ENCODE measurements at regions not wholly inside any gene's neighbourhood (a gene's known extent, or its start where the extent isn't known, plus 50 kb on each side); places are given as distances from the start of the nearest gene placed in this dataset.

DNA sequence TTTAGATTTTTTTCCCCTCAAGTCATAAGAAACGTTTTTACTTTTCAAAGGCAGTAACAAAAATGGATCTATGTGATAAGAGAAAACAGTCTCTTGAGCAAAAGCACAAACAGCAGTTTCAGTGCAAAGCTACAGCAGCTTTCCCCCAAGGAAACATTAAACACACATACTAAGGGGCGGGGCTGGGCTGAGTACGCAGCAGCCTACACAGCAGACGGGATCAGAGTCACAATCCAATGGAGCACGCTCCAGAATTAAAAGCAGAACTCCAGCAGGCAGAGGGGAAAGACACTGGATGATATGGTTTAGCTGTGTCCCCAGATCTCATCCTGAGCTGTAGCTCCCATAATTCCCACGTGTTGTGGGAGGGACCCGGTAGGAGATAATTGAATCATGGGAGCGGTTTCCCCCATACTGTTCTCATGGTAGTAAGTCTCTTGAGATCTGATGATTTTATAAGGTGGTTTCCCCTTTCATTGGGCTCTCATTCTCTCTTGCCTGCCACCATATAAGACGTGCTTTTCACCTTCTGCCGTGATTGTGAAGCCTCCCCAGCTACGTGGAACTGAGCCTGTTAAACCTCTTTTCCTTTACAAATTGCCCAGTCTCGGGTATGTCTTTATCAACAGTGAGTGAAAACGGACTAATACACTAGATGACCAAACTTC is 116.2 kb upstream of the SLCO3A1 start:
- DNase-seq (ENCODE audit: low read depth in 1 of 2, low spot score in 1 of 2), result peak in 1 of 2 experiments; percentile 4
- TF ChIP-seq JUND (IDR thresholded peaks at IDR 0.05; ENCODE audit: low read depth), result no peak
- in situ Hi-C loops (cut with HindIII; ENCODE audit: low pct_unique_long_range_greater_than_20kb, low sequenced_read_pairs), result no loop called here

DNA sequence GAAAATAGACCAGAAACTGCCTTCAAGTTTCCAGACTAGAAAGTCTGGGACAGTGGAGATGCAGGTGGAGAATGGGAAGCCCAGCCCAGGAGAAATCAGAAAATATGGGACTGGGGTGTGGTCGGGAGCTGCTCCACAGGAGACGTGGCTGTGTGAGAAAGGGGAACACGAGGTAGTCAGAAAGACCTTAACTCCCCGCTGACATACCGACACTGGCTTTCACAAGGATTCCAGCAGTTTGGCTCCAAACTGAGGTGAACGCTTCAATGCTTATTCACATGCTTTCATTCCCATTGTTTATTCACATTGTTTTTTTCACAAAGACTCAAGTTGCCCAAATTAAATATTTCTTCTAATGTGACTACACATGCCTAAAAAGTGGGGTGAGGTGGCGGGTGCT is 111.5 kb upstream of the SLCO3A1 start:
- no peak for TF ChIP-seq JUND (IDR thresholded peaks at IDR 0.05; ENCODE audit: low read depth)
- in situ Hi-C loops (cut with HindIII; ENCODE audit: low pct_unique_long_range_greater_than_20kb, low sequenced_read_pairs), result no loop called here
- DNase-seq (ENCODE audit: low read depth in 1 of 2, low spot score in 1 of 2), result no peak

DNA sequence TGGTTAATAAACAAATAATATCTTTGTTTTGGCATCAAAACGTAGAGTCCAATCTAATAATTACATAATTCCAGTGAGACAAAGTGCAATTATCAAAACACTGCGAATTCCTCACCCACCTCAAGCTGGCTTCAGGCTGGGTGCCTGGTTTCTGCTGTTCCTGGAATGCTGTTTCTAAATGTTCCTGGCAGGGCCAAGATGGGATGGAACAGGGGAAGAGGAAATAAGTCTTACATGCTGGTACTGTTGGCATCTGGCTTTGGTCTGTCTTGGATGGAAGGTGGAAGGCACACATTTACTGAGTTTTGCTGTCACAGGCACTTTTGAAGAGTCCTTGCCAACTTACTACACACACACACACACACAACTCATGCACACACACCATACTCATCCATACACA is 101.9 kb upstream of the SLCO3A1 start:
- in situ Hi-C loops (cut with HindIII; ENCODE audit: low pct_unique_long_range_greater_than_20kb, low sequenced_read_pairs), result no loop called here

DNA sequence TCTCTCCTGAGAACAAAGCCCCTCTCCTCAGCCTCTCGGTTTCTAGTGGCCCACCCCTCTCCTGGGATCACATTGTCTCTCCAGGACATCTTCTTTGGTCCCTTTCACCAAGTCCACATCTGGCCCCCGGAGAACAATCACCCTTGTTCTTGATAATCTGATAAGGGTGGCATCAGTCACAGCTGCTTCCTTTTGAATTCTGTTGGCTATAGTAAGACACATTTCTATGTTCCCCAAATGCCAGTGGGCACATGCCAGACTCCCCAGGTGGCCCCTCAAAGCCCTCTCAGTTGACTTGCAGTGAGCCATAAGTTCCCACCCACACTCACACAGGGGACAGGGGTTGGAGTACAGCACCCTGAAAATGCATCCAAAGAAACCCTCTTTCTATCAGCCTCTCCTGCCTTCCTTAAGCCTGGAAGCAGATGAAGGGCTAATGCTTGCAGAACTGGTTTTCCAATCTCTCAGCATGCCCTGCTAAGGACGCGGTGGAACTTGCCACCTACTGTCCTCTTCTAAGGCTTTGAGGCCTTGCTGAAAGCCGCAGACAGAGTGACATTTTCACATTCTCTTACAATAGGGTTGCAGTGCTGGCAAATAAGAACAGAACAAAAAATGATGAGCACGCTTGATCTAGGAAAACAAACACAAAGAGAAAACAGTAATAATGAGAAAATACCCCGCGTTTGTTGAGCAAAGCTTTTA is 101.3 kb upstream of the SLCO3A1 start:
- in situ Hi-C loops (cut with HindIII; ENCODE audit: low pct_unique_long_range_greater_than_20kb, low sequenced_read_pairs), result no loop called here
- DNase-seq (ENCODE audit: low read depth in 1 of 2, low spot score in 1 of 2), result peak in 1 of 2 experiments; percentile 28
- no peak for TF ChIP-seq JUND (IDR thresholded peaks at IDR 0.05; ENCODE audit: low read depth)

More for the DNA sequence above, 101.9 kb upstream of the SLCO3A1 start:
- no peak for TF ChIP-seq JUND (IDR thresholded peaks at IDR 0.05; ENCODE audit: low read depth)
- DNase-seq (ENCODE audit: low read depth in 1 of 2, low spot score in 1 of 2), result no peak

DNA sequence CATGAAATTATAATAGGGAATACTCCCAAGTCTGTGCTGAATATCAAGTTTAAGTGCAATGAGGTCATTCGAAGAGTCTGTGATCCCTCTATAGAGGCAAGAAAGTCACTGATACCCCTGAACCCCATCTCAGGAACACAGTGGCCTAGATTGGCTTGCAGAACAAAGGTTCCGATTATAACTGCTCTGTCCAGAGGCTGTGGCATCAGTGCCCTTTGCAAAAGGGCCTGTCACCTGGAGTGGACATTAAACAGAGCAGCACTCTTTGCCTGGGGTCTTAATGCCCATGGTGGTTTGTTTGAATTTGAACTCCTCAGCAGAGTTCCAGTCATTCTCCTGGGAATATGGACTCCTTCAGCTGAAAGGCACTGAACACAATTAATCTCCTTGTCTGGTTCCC is 93.9 kb upstream of the SLCO3A1 start:
- in situ Hi-C loops (cut with HindIII; ENCODE audit: low pct_unique_long_range_greater_than_20kb, low sequenced_read_pairs), result no loop called here
- TF ChIP-seq JUND (IDR thresholded peaks at IDR 0.05; ENCODE audit: low read depth), result no peak
- no peak for DNase-seq (ENCODE audit: low read depth in 1 of 2, low spot score in 1 of 2)

DNA sequence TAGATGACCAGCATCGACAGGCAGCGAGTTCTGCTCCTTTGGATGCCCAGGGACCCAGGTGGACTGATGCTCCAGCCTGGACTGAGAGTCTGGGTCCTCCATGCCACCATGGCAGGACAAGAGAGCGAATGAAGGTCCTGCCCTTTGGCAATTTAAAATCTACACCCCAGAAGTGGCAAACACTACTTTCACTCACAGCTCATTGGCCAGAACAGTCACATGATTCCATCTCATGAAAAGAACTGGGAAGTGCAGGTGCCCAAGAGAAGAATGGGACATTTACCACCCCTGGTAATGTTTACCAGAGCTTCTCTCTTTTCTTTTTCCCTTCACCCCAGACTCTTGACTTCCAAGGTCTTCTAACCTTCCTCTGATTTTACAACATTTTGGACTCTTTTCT is 87.8 kb upstream of the SLCO3A1 start:
- TF ChIP-seq JUND (IDR thresholded peaks at IDR 0.05; ENCODE audit: low read depth), result no peak
- in situ Hi-C loops (cut with HindIII; ENCODE audit: low pct_unique_long_range_greater_than_20kb, low sequenced_read_pairs), result no loop called here
- DNase-seq (ENCODE audit: low read depth in 1 of 2, low spot score in 1 of 2), result no peak

DNA sequence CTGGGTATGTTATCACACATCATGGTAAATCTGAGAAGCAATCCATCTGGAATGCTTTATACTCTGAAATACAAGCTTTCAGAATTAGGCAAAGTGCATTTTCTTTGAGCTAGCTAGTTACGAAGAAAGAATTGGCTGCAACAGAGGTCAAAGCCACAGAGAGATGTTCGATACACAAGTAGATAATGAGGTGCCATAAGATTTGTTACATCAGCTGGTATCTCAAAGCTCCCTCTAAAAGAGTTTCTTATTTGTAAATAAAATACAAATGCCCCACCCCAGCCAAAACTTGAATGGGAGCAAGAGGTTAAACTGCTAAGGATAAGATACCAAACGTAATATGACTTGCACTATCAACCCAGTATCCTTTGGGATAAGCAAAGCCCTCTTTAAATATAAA is 84.0 kb upstream of the SLCO3A1 start:
- DNase-seq (ENCODE audit: low read depth in 1 of 2, low spot score in 1 of 2), result no peak
- in situ Hi-C loops (cut with HindIII; ENCODE audit: low pct_unique_long_range_greater_than_20kb, low sequenced_read_pairs), result no loop called here
- no peak for TF ChIP-seq JUND (IDR thresholded peaks at IDR 0.05; ENCODE audit: low read depth)

DNA sequence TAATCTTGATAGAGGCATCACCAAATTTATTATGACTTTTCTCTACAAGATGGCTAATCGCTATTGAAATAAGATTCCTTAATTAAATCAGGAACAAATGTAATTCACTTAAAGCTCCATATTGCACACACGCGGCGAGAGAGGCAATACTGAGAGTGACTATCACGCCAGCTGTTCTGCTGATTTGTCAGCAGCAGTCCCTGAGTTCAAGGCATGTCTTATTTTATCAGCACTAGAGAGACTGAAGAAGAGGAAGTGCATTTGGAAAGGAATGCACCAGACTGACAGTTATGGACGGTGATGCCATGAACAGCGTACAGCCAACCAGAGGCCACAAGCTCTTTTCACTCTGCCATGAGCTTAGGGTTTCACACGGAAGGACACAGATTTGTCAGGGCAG is 83.6 kb upstream of the SLCO3A1 start:
- no peak for DNase-seq (ENCODE audit: low read depth in 1 of 2, low spot score in 1 of 2)
- no peak for TF ChIP-seq JUND (IDR thresholded peaks at IDR 0.05; ENCODE audit: low read depth)
- in situ Hi-C loops (cut with HindIII; ENCODE audit: low pct_unique_long_range_greater_than_20kb, low sequenced_read_pairs), result no loop called here

DNA sequence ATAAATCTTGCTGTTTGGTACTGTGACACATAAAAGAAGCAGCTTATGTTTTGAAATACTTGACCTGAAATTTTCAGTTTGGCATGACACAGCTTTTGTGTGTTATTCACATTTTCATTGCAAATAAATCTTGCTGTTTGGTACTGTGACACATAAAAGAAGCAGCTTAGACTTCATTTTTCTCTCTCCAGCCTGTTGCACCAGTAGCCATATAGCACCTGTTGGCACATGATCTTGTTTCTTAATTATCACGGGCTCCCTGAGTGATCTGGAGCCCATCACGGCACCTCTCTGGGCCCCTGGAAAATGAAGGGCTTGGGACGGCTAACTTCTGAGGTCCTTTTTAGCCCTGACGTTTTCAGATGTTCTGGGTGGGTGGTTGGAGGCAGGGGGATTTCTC is 77.4 kb upstream of the SLCO3A1 start:
- no peak for DNase-seq (ENCODE audit: low read depth in 1 of 2, low spot score in 1 of 2)
- in situ Hi-C loops (cut with HindIII; ENCODE audit: low pct_unique_long_range_greater_than_20kb, low sequenced_read_pairs), result no loop called here
- no peak for TF ChIP-seq JUND (IDR thresholded peaks at IDR 0.05; ENCODE audit: low read depth)

DNA sequence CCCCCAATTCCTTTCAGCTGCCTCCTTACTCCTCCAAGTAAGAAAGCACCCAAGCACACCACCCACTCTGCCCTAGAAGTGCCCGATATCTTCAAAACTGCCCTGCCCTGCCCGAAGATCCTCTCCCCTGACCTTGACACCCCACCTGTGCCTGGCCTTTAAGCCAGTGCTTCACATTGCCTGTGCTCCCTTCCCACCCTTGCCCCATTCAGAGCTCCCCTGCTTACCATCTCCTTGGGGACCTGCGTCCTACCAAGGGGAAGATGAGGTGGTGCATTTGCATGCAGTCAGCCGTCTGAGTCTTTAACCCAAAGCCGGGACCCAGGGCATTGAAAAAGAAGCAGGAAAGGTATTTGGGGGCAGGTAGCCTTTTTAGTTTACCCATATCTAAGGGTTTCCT is 73.5 kb upstream of the SLCO3A1 start:
- in situ Hi-C loops (cut with HindIII; ENCODE audit: low pct_unique_long_range_greater_than_20kb, low sequenced_read_pairs), result no loop called here
- TF ChIP-seq JUND (IDR thresholded peaks at IDR 0.05; ENCODE audit: low read depth), result no peak
- no peak for DNase-seq (ENCODE audit: low read depth in 1 of 2, low spot score in 1 of 2)

DNA sequence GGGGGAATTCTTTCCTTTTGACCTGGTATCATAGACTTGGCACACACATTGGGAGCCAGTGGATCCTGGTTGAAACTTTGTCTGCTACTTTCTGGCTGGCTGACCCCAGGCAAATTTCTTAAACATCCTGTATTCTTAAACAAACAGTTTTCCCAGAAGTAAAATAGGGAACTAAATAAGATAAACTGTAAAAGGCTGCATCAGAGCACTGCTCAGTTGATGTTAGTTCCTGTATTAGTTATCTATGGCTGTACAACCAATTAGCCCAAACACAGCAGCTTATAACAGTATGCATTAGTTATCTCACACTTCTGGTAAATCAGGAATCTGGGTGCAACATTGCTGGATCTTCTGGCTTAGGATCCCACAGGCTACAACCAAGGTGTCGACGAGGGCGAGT is 73.1 kb upstream of the SLCO3A1 start:
- TF ChIP-seq JUND (IDR thresholded peaks at IDR 0.05; ENCODE audit: low read depth), result no peak
- no peak for DNase-seq (ENCODE audit: low read depth in 1 of 2, low spot score in 1 of 2)
- in situ Hi-C loops (cut with HindIII; ENCODE audit: low pct_unique_long_range_greater_than_20kb, low sequenced_read_pairs), result no loop called here

DNA sequence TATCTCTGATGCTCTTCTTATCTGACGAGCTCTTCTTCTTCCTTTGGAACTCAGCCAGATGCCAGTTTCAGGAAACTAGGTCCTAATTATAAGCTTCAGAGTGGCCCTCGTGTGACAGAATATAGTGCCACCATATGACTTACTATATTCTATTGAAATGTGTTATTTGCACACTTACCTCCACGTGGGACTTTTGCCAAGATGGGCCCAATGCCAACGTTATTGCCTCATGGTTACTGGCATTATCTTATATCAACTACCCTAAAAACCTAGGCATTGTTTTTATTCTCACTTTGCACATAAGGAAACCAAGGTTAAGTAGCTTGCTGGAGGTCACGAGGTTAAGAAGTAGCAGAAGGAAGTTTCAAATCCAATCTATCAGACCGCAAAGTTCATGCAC is 71.3 kb upstream of the SLCO3A1 start:
- in situ Hi-C loops (cut with HindIII; ENCODE audit: low pct_unique_long_range_greater_than_20kb, low sequenced_read_pairs), result no loop called here
- no peak for DNase-seq (ENCODE audit: low read depth in 1 of 2, low spot score in 1 of 2)
- TF ChIP-seq JUND (IDR thresholded peaks at IDR 0.05; ENCODE audit: low read depth), result no peak

DNA sequence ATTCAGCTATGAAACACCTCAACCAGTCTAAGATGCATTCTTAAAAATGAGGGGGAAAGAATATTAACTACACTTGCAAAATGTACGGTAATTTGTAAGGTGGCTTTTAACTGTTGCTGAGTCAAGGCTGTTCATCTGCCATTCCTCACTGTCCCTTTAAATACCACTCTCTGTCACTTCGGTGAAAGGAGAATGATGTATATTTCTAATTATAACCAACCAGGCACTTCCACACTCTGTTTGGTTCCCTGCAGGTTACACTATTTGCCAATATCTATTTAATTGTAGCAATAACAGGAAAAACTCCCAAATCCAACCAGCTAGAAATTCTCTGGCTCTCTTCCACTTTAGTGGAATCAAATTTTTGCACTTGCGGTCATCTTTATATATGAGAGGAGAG is 70.5 kb upstream of the SLCO3A1 start:
- no peak for TF ChIP-seq JUND (IDR thresholded peaks at IDR 0.05; ENCODE audit: low read depth)
- in situ Hi-C loops (cut with HindIII; ENCODE audit: low pct_unique_long_range_greater_than_20kb, low sequenced_read_pairs), result no loop called here
- DNase-seq (ENCODE audit: low read depth in 1 of 2, low spot score in 1 of 2), result no peak

DNA sequence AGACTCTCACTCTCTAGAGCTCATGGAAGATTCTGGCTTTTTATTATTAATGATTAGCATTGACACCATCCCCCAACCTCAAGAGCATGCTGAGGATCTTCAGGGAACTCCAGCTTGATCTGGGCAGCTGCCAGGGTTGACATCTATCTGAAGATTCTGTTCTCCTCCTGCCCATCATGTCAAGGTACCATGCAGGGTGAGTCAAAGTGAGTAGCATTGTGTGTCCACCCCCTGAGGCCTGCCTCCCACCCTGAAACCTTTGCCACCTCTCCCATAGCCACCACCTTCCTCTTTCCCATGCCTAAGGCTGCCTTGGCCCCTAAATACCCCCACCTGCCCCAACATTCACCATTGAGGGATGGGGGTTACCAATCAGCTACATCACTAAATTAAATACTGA is 70.1 kb upstream of the SLCO3A1 start:
- DNase-seq (ENCODE audit: low read depth in 1 of 2, low spot score in 1 of 2), result no peak
- no peak for TF ChIP-seq JUND (IDR thresholded peaks at IDR 0.05; ENCODE audit: low read depth)
- in situ Hi-C loops (cut with HindIII; ENCODE audit: low pct_unique_long_range_greater_than_20kb, low sequenced_read_pairs), result no loop called here
